Thyroid gland (tissue), 4 donors: ENCODE measurements at regions not wholly inside any gene's neighbourhood (a gene's known extent, or its start where the extent isn't known, plus 50 kb on each side); places are given as distances from the start of the nearest gene placed in this dataset.

Experiments used
- DNase-seq, 2 donors: peaks; one replicate each; pipeline ENCODE4 v3.0.0-alpha.2; 2019
- H3K27ac ChIP-seq, 3 donors: fragments of 200-600 bp; sonication (generic); 1 replicate in 2 of 3; 2 replicates in 1 of 3; pipeline ENCODE4 v1.5.1; 2016 to 2019; ENCODE audit warnings: mild to moderate bottlenecking in 1 of 3, moderate library complexity in 1 of 3
- H3K27me3 ChIP-seq: fragments of 200-600 bp; sonication (generic); one replicate; pipeline ENCODE4 v1.5.1; 2019
- H3K36me3 ChIP-seq, 2 donors: fragments of 200-600 bp; sonication (generic); one replicate each; pipeline ENCODE4 v1.5.1; 2016 to 2019
- H3K4me1 ChIP-seq, 2 donors: fragments of 200-600 bp; sonication (generic); one replicate each; pipeline ENCODE4 v1.5.1; 2017 to 2019
- H3K4me3 ChIP-seq, 3 donors: fragments of 200-600 bp; sonication (generic); replicated peaks in 1 of 3; 1 replicate in 2 of 3; 2 replicates in 1 of 3; pipeline ENCODE4 v1.5.1; 2016; ENCODE audit warnings: mild to moderate bottlenecking in 1 of 3
- H3K9me3 ChIP-seq: fragments of 200-600 bp; sonication (generic); one replicate; pipeline ENCODE4 v1.5.1; 2017
- POLR2A ChIP-seq, 2 donors: fragments of 450-650 bp; IDR thresholded peaks; one replicate each; pipeline ENCODE4 v1.6.1; 2017; ENCODE audit warnings: antibody characterized with exemption in 2 of 2, mild to moderate bottlenecking in 2 of 2, moderate library complexity in 1 of 2
- WGBS, 2 donors: methylation state at CpG; one replicate each; pipeline ENCODE4 v1.1.5; 2017; 5-methylcytosine and 5-hydroxymethylcytosine counted together
- intact Hi-C: fragments of 100-400 bp; cut with DNase I; formaldehyde crosslinking; loops from one replicate; pipeline ENCODE4 v1.15.1; 2023
- TF ChIP-seq, protein P1 (sequence below), 6 experiments: fragments of 200-600 bp in 3 of 6; fragments of 450-650 bp in 3 of 6; sonication (generic) in 3 of 6; IDR thresholded peaks; one replicate each; pipeline ENCODE4 v1.5.1; 2016 to 2019; ENCODE audit warnings: antibody characterized with exemption in 6 of 6, mild to moderate bottlenecking in 2 of 6, inconsistent platforms in 1 of 6, moderate library complexity in 1 of 6

DNA sequence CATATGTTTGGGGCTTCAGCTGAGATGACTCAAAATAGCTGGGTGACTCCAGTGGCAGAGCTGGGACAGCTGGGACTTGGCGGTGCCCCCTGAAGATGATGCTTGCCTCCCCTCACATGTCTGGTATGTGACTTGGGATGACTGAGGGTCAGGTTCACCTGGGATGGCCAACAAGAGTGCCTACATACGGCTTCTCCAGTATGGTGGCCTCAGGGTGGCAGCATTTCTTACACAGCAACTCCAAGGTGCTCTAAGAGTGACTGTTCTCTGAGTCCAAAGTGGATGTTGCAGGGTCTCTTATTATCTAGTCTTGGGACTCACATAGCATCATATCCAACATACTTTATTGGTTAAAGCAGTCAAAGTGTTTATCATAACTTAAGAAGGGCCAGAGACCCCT is 87.8 kb upstream of the CENPW start:
- no peaks in the 10 kb centered on the region for H3K4me1 ChIP-seq
- H3K36me3 ChIP-seq: no peaks in the 10 kb centered on the region
- no peak overlapping the region for H3K27ac ChIP-seq
- H3K9me3 ChIP-seq: no peaks in the 10 kb centered on the region
- H3K27me3 ChIP-seq: no peaks in the 10 kb centered on the region
- no peak for TF ChIP-seq POLR2A (IDR thresholded peaks at IDR 0.05)
- TF ChIP-seq, protein P1, sequence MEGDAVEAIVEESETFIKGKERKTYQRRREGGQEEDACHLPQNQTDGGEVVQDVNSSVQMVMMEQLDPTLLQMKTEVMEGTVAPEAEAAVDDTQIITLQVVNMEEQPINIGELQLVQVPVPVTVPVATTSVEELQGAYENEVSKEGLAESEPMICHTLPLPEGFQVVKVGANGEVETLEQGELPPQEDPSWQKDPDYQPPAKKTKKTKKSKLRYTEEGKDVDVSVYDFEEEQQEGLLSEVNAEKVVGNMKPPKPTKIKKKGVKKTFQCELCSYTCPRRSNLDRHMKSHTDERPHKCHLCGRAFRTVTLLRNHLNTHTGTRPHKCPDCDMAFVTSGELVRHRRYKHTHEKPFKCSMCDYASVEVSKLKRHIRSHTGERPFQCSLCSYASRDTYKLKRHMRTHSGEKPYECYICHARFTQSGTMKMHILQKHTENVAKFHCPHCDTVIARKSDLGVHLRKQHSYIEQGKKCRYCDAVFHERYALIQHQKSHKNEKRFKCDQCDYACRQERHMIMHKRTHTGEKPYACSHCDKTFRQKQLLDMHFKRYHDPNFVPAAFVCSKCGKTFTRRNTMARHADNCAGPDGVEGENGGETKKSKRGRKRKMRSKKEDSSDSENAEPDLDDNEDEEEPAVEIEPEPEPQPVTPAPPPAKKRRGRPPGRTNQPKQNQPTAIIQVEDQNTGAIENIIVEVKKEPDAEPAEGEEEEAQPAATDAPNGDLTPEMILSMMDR (IDR thresholded peaks at IDR 0.05): no peak
- H3K4me3 ChIP-seq: no peak overlapping the region
- no peak for DNase-seq
- intact Hi-C loops: no loop called here
- whole genome bisulfite sequencing, 2 donors: 82 to 88% methylated on average over 2 of the region's 2 CpGs

DNA sequence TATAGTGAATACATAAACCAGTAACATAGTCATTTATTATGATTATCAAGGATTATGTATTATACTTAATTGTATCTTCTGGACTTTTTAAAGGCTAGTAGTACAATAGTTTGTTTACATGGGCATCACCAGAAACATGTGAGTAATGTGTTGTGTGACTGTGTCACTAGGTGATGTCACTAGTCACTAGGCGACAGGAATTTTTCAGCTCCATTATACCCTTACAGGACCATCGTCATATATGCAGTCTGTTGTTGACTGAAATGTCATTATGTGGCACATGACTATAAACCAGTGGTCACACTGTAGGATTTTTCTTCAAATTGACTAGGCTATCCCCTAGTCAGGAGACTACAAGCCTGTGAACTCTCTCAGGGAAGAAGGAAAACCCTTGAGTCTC is 86.5 kb upstream of the CENPW start:
- intact Hi-C loops: no loop called here
- no peak for DNase-seq
- Histone ChIP-seq H3K4me1 (no peaks in the 10 kb centered on the region), H3K27ac (no peak overlapping the region), H3K4me3 (no peak overlapping the region), H3K27me3 (no peaks in the 10 kb centered on the region), H3K36me3 (no peaks in the 10 kb centered on the region), H3K9me3 (no peaks in the 10 kb centered on the region)
- TF ChIP-seq, protein P1 (IDR thresholded peaks at IDR 0.05): no peak
- TF ChIP-seq POLR2A (IDR thresholded peaks at IDR 0.05): no peak
- 88 to 100% methylated on average over 2 of the region's 2 CpGs for WGBS, 2 donors

DNA sequence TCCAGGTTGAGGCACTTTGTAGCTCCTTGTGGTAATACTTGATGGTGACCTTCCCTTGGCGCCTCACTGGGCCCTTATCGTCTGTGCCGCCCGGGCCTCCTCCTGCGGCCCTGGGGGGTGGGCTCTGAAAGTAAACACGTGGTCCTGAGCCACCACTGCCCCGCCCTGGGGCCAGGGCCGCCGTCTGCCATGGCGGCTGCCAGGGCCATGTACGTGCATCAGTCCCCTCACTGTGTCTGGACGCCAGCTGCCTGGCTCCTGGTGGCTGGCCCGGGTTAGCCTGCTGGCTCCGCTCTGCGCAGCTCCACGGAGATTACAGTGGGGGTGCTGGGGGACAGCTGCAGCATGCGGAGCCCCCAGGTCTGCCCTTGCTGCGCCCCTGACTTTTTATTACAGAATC is 81.8 kb upstream of the CENPW start:
- no peaks in the 10 kb centered on the region for H3K27me3 ChIP-seq
- TF ChIP-seq POLR2A (IDR thresholded peaks at IDR 0.05): no peak
- TF ChIP-seq, protein P1 (IDR thresholded peaks at IDR 0.05): no peak
- no peaks in the 10 kb centered on the region for H3K9me3 ChIP-seq
- H3K27ac ChIP-seq: no peak overlapping the region
- no peaks in the 10 kb centered on the region for H3K4me1 ChIP-seq
- no peak overlapping the region for H3K4me3 ChIP-seq
- H3K36me3 ChIP-seq: no peaks in the 10 kb centered on the region
- 96 to 97% methylated on average over 12 to 13 of the region's 18 CpGs for WGBS, 2 donors
- intact Hi-C loops: no loop called here
- DNase-seq: no peak

DNA sequence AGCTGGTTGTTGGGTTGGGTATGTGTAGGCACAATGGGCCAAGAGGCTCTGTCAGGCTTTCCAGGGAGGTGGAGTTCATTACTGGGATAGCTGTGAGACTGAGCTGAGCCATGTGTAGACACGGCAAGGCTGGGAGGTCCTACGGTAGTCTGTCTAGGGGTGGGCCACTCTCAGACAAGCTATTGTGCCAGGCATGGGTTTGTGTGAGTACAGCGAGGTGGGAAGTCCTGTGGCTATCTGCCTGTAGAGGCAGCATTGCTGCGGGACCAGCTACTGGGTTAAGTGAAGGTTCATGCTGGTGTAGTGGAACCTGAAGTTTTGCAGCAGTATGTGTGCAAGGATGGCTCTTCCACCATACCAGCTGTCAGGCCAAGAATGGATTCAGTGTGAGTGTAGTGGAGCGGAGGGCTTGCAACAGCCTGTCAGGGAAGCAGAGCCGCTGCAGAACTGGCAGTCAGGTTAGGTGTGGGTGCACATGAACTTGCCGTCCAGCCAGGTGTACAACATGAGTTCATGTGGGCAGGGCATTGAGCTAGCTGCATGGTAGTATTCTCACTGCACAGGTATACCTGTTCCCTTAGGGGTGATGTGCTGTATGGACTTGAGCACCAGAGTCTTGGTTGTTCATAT is 78.0 kb upstream of the CENPW start:
- 91 to 100% methylated on average over 6 to 7 of the region's 7 CpGs for WGBS, 2 donors
- H3K27me3 ChIP-seq: no peaks in the 10 kb centered on the region
- no peaks in the 10 kb centered on the region for H3K4me1 ChIP-seq
- no peak overlapping the region for H3K4me3 ChIP-seq
- no peaks in the 10 kb centered on the region for H3K9me3 ChIP-seq
- intact Hi-C loops: no loop called here
- H3K27ac ChIP-seq: no peak overlapping the region
- DNase-seq: no peak
- TF ChIP-seq, protein P1 (IDR thresholded peaks at IDR 0.05): no peak
- TF ChIP-seq POLR2A (IDR thresholded peaks at IDR 0.05): no peak
- no peaks in the 10 kb centered on the region for H3K36me3 ChIP-seq

DNA sequence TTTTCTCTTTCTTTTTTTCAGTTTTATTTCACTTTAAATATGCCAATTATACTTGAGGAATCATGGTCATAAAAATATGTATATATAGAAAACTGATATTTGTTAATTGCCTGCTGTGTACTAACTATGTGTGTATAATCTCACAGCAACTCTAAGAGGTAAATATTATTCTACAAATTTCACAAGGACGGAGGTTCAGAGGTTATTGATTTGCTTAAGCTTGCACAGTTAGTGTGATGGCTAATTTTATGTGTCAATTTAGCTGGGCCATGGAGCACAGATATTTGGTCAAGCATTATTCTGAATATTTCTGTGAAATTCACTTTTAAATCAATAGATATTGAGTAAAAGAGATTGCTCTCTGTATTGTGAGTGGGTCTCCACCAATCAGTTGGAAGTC is 75.7 kb upstream of the CENPW start:
- no peaks in the 10 kb centered on the region for H3K36me3 ChIP-seq
- no peak for DNase-seq
- H3K27ac ChIP-seq: no peak overlapping the region
- 91 to 93% methylated on average over 1 of the region's 1 CpG for WGBS, 2 donors
- no peaks in the 10 kb centered on the region for H3K9me3 ChIP-seq
- TF ChIP-seq, protein P1 (IDR thresholded peaks at IDR 0.05): no peak
- TF ChIP-seq POLR2A (IDR thresholded peaks at IDR 0.05): no peak
- intact Hi-C loops: no loop called here
- H3K4me3 ChIP-seq: no peak overlapping the region
- H3K4me1 ChIP-seq: no peaks in the 10 kb centered on the region
- H3K27me3 ChIP-seq: no peaks in the 10 kb centered on the region
